Erythroblast (primary cell): ENCODE measurements at regions not wholly inside any gene's neighbourhood (a gene's known extent, or its start where the extent isn't known, plus 50 kb on each side); places are given as distances from the start of the nearest gene placed in this dataset.

ENCODE experiments used
- GATA1 ChIP-seq: IDR thresholded peaks from 2 replicates; pipeline ENCODE4 v1.6.1; 2011; ENCODE audit warnings: low read depth, mild to moderate bottlenecking, control low read depth, low read length, moderate library complexity
- POLR2A ChIP-seq: IDR thresholded peaks from 2 replicates; pipeline ENCODE4 v1.6.1; 2011; ENCODE audit warnings: mild to moderate bottlenecking, low read length

DNA sequence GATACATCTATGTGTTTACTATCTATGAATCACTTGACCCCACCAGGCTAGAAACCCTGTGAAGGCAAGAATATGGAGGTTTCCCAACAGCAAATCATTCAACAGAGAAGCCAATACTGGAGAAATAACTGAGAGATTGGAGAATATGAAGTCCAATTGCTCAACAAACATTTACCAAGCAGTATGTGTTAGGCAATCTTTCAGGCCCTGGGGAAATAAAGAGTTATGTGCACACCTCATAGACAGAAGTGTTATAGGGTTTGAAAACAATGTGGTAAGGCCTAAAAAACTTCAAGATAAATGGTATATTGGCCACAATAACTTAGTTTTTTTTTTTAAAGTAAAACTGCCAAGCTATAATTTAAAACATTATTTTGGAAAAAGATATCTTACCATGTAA, 1245.8 kb downstream of the CDH11 start:
- TF ChIP-seq POLR2A: no peak
- TF ChIP-seq GATA1: no peak
